ENCODE measurements at regions not wholly inside any gene's neighbourhood (a gene's known extent, or its start where the extent isn't known, plus 50 kb on each side); places are given as distances from the start of the nearest gene placed in this dataset.
"Not testable (repeated sequence)": the region's sequence is repeated elsewhere in the genome, so short reads cannot be mapped to it uniquely, and the experiment has no call there.

DNA sequence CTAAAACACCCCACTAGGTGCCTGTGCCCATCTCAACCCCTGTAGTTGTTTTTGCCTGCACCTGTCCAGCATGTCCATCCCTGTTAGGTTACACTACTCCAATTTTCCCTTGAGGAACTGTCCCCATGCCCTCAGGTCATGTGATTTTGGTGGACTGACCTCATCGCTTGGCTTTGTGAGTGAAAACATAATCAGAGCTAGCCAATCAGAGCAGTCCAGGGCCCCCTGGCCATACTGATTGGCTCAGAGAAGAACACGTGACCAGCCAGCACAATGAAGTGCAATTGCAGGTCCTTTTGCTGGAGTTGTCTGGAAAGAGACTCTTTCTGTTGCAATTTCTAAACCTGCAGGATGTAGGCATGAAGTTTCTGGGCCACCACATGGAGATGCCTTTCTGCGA is 303.3 kb upstream of the PROX1 start:
- no peak for DNase-seq (ENCODE audit: low spot score)
- ATAC-seq: no peak
- intact Hi-C loops (cut with DNase I): no loop called here

DNA sequence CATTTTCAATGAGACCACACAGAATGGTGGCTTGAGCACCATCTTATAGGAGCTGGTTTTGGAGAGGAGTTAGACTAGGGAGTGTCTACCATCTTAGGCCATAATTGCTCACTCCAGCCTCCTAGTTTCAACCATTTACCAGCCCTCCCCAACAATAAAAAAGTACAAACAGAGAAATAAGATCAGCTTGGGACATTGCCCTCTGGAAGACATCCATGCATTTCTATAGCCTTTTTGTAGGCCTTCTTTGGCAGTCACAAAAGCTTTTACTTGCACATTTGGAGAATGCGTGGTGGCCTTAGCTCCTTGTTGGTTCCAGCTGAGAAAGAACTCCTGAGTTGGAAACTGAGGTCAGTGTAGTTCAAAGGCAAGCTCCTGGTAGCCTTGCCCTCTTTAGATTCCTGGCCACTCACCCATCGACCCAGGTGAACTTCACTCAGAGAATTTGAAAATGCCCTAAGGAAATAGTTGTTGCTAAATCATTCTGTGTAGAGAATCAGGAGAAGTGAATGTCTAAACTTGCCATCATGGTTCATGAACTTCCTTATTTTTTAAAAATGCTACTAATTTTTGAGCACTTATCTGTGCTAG is 301.7 kb upstream of the PROX1 start:
- ATAC-seq (no peak), DNase-seq (ENCODE audit: low spot score) (no peak)
- intact Hi-C loops (cut with DNase I): no loop called here

DNA sequence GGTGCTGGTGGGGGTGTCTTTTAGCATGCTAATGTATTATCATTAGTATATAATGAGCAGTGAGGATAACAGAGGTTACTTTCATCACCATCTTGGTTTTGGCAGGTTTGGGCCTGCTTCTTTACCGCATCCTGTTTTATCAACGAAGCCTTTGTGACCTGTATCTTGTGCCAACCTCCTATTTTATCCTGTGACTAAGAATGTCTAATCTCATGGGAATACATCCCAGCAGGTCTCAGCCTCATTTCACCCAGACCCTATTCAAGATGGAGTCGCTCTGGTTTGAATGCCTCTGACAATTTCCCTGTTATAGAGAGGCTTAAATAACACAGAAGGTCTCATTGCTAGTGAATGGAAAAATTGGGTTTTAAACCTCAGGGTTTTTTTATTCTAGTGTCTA is 300.8 kb upstream of the PROX1 start:
- DNase-seq (ENCODE audit: low spot score) (no peak), ATAC-seq (no peak)
- intact Hi-C loops (cut with DNase I): no loop called here

DNA sequence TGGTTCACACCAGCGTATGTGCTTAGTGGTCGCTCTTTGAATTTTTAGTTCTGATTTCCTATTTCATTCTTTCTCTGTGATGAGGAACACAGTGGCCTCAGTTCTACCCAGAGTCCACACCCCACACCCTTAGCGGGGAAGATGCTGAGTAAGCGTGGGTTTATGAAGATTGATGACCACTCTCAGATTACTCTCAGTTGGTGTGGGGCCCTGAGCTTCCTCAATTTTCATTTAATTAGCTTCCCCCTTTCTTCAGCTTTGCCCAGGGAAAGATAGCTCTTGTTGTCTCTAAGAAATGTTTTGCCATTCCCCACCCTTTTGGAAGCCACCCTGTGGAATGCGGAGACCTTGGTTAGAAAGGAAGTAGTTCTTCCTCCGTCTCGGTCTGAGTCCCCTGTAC is 299.9 kb upstream of the PROX1 start:
- ATAC-seq: no peak
- DNase-seq (ENCODE audit: low spot score): no peak
- intact Hi-C loops (cut with DNase I): no loop called here

DNA sequence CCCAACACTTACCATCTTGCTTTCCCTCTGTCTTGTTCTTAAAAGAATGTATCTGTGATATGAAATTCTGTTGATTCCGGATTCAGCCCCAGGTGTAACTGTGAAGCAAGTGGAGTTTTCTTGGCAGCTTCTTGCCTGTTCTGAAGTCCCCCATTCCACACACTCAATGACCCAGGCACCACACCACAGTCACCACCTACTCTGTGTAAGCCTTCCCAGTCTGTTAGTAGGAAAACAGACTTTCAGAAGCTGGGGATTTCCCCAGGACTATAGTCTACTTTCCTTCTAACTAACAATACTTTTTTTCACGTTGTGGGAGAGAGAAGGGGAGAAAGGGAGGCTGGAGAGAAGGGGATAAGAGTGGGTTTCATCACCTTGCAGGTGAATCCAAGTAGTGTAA is 299.1 kb upstream of the PROX1 start:
- DNase-seq (ENCODE audit: low spot score): no peak
- intact Hi-C loops (cut with DNase I): no loop called here
- ATAC-seq: no peak

DNA sequence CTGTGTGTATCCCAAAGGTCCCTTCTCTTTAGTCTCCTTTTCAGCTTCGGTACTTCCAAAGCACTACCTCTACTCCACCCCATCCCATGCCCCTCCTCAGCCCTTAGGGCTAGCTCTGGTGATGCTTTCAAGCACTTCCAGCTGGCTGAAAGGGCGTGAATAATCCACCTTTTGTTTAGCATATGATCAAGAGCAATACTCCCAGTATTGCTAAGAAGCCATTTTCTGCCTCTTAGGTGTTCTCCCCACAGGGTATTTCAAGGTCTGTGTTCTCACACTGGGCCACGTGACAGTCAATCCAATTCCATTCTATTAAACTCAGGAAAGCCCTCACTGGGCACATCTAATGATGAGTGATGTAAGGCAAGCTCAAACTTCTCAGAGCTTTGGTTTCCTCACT is 298.5 kb upstream of the PROX1 start:
- ATAC-seq: no peak
- intact Hi-C loops (cut with DNase I): no loop called here
- no peak for DNase-seq (ENCODE audit: low spot score)

DNA sequence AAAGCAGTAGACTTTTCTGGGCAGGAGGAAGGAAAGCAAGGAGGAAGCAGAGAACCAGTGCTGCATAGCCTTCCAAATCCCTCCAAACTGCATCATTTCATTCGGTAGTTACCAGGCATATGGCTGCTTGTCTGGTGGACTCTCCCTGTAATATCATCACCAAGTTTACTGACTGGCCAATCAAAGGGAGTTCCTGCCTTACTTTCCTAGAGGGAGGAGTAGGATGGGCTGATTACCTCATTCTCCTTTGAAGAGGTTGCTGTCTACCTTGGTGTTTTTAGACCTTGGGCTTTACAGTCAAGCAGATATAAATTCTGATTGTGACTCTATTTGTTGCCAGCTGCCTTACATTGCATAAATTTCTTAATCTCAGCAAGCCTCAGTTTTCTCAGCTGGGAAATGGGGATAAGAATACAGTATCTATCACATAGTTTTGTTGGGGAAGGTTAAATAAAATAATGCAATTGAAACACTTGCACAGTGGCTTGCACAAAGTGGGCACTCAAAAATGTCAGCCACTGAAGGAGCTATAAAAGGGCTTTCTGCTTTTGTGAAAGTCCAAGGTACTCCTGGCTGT is 297.3 kb upstream of the PROX1 start:
- DNase-seq (ENCODE audit: low spot score) (no peak), ATAC-seq (no peak)
- intact Hi-C loops (cut with DNase I): no loop called here

DNA sequence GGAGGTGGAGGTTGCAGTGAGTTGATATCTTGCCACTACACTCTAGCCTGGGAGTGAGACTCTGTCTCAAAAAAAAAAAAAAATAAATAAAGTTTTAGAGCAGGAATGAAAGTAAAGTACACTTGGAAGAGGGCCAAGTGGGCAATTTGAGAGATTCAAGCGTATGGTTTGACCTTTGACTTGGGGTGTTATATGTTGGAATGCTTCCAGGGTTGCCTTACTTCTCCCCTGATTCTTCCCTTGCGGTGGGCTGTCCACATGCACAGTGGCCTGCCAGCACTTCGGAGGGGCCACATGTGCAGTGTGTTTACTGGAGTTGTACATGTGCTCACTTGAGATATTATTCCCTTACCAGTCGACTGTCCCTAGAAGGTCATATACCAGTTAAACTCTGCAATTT is 295.5 kb upstream of the PROX1 start:
- intact Hi-C loops (cut with DNase I): no loop called here
- no peak for DNase-seq (ENCODE audit: low spot score)
- ATAC-seq: no peak

DNA sequence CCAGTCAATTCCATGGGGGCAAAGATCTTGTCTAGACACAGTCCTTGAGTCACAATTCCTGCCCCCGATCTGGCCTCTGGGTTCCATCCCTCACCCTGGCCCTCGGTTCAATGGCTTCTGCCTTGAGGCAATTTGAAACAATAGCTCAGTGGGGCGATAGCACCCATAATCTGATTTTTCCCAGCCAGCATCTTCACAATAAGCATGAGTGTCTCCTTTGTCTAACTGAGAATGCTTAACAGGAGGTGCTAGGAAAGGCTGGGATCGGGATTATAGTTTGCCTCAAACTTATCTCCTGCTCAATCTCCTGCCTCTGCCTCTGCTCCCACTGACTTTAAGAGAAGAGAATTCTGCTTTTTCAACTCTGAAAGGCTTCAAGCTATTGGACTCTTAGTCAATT is 293.9 kb upstream of the PROX1 start:
- no peak for DNase-seq (ENCODE audit: low spot score)
- intact Hi-C loops (cut with DNase I): no loop called here
- ATAC-seq: no peak

DNA sequence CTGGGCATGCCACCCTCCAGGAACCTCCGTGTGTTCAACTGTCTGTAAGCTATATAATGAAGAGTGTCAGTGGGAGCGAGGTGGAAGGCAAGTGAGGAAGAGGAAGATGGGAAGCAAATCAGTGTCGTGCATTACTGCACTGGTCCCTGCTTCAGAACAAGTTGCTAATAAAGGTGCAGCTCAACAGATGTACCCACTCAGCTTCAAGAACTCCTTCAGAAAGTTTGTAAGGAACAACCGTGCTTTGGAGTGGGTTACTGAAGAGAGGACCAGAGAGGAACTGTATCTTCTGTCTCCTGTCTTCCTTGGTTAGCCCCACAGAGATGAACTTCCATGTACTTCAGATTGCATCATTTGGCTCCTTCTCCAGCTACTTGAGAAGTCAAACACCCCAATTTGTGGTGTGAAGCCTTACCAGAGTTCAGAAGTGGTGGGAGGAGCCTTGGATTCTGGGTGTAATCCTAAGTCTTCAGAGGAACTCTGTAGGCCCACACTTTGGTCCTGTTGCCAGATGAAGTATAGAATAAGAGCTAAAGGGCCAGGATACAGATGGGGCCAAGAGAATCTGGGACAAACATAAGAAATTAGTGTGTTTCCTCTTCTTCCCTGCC is 290.5 kb upstream of the PROX1 start:
- no peak for DNase-seq (ENCODE audit: low spot score)
- no peak for ATAC-seq
- intact Hi-C loops (cut with DNase I): no loop called here

DNA sequence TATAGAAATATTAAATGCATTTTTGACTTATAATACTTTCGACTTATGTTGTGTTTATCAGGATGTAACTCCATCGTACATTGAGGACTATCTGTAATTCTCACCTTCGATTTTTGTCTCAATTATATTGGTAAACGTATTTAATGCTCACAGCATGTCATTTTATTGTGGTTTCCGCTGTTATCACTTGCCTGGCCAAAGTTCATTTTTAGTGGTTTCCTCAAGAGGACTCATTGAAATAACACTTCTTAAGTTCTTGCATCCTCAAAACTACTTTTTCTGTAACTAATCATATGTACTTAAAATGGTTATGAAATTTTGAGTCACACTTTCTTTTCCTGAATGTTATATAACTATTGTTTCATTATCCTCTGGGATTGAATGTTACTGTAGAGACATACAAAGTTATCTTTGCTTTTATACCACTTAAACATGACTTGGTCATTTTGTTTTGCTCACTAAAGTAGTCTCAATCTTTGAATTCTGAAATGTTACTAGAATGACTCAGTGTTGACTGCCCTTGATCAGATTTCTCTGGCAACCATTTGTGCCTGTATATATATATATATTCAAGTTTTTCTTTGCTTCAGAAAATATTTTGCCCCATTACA is 289.6 kb upstream of the PROX1 start:
- ATAC-seq (no peak), DNase-seq (ENCODE audit: low spot score) (no peak)
- intact Hi-C loops (cut with DNase I): no loop called here

DNA sequence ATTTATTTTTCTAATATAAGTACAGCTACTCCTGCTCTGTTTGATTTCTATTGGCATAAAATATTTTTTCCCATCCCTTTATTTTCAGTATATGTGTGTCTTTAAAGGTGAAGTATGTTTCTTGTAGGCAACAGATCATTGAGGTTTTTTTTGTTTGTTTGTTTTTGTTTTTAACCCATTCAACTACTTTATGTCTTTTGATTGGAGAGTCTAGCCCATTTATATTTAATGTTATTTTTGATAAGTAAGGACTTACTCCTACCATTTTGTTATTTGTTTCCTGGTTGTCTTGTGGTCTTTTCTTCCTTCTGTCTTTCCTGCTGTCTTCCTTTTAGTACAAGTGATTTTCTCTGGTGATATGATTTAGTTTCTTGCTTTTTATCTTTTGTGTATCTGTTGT is 285.1 kb upstream of the PROX1 start:
- DNase-seq (ENCODE audit: low spot score) (no peak), ATAC-seq (no peak)
- intact Hi-C loops (cut with DNase I): no loop called here

DNA sequence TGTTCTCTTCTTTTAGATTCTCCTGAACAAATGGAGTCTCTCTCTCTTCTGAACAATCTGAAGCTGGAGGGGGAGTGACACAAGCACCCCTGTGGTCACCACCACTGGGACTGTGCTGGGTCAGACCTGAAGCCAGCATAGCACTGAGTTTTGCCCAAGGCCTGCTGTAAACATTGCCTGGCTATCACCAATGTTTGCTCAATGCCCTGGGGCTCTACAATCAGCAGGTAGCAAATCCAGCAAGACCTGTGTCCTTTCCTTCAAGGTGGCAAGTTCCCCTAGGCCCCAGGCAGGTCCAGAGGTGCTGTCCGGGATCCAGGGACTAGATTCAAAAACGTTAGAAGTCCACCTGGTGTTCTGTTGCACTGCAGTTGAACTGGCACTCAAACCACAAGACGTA is 282.8 kb upstream of the PROX1 start:
- DNase-seq (ENCODE audit: low spot score) (no peak), ATAC-seq (no peak)
- intact Hi-C loops (cut with DNase I): no loop called here

DNA sequence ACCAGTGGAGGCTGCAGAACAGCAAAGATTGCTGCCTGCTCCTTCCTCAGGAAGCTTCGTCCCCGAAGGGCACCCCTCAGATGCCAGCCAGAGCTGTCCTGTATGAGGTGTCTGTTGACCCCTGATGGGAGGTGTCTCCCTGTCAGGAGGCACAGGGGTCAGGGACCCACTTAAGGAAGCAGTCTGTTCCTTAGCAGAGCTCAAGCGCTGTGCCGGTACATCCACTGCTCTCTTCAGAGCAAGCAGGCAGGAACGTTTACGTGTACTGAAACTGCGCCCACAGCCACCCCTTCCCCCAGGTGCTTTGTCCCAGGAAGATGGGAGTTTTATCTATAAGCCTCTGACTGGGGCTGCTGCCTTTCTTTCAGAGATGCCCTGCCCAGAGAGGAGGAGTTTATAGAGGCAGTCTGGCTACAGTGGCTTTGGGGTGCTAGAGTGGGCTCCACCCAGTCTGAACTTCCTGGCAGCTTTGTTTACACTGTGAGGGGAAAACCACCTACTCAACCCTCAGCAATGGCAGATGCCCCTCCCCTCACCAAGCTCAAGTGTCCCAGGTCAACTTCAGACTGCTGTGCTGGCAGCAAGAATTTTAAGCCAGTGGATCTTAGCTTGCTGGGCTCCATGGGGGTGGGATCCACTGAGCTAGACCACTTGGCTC is 275.8 kb upstream of the PROX1 start:
- intact Hi-C loops (cut with DNase I): not testable (repeated sequence)

DNA sequence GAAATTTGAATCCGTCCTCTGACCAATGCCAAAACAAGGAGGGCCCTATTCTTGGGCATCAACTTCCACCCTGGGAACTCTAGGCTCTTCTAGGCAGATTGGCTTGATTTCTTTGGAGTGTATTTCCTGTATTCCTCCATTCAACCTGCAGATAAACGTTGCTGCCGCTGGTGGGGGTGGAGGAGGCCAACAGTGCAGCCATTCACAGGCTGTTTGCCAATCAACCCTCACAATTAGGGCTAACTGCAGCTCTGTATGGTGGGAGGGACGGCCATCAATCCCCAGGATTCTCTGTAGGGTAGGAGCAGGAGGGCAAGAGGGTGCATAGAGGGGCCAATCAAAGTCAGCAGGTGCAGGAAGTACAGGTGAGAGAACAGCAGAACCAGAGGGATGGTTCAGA is 273.1 kb upstream of the PROX1 start:
- ATAC-seq (no peak), DNase-seq (ENCODE audit: low spot score) (no peak)
- intact Hi-C loops (cut with DNase I): no loop called here

More for the DNA sequence above, 275.8 kb upstream of the PROX1 start:
- not testable (repeated sequence) for ATAC-seq; DNase-seq (ENCODE audit: low spot score)

DNA sequence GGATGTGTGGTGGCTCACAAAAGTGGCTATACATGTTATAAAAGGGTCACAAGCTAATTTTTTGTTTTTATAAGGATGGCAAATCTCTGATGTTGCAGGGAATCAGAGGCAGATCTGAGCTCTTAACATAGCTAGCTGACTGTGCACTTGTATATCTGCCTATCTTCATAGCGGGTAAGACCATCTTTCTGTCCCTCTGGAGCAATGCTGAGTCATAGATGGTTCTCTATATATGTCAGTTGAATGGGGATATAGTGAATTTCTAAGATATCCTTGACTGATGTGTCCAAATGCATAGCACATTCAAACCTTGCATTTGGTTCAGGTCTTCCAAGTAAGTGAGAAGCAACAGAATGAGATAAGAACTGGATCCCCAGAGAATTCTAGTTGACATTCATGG is 272.6 kb upstream of the PROX1 start:
- DNase-seq (ENCODE audit: low spot score) (no peak), ATAC-seq (no peak)
- intact Hi-C loops (cut with DNase I): no loop called here

DNA sequence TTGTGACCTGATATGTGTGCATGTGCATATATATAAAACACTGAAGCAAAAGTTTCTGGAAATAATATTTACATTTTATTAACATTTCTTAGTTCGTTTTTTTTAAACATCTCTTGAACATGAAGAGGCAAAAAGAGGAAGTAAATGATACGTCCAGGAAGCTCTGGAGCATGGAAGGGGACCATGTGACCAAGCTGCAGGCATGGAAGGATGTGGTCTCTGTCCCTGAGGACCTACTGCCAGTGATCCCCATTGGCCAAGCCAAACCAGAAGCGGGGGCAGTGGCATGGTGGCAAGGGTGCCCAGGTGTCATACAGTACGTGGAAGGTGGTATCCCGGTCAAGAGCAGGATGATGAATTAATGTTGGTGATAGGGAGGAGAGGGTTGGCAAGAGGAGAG is 268.3 kb upstream of the PROX1 start:
- ATAC-seq (no peak), DNase-seq (ENCODE audit: low spot score) (no peak)
- intact Hi-C loops (cut with DNase I): no loop called here

DNA sequence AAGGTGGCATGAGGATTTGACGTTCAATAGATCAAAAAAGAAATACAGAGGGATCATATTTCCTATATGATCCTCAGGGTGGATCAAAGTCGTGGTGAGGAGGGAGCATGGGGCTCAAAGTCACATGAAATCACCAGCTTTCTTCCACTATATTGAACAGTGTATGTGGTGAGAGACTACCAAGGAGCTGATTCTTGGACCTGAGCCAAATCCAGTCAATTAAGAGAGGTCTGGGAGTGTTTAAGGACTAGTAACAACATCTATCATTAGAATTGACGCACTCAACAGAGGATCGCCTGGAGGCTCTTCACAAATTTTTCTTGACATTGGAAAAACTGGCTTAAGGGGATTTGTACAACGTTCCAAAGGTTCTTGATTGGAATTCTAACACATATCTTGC is 267.7 kb upstream of the PROX1 start:
- ATAC-seq (no peak), DNase-seq (ENCODE audit: low spot score) (no peak)
- intact Hi-C loops (cut with DNase I): no loop called here

DNA sequence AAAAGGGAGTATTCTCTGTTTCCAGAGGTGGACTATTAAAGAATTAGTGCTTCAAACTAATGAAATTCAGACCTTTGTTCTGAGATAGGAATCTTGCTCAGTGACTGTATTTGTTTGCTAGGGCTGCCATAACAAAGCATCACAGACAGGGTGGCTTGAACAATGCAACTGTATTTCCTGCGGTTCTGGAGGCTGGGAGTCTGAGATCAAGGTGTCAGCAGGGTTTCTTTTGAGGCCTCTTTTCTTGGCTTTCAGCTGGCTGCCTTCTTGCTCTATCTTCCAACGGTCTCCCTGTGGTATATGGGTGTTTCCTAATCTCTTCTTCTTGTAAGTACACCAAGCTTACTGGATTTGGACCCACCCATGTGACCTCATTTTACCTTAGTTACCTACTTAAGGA is 264.6 kb upstream of the PROX1 start:
- DNase-seq (ENCODE audit: low spot score): no peak
- no peak for ATAC-seq
- intact Hi-C loops (cut with DNase I): no loop called here
